IMR-90 (cell line): ENCODE measurements at regions not wholly inside any gene's neighbourhood (a gene's known extent, or its start where the extent isn't known, plus 50 kb on each side); places are given as distances from the start of the nearest gene placed in this dataset.

Experiments
- ATAC-seq: fragments of 200-7000 bp; cut with Tn5 transposase; 2 replicates; pipeline ENCODE4 v1.9.1; 2020; ENCODE audit warnings: low read depth, mild to moderate bottlenecking, moderate library complexity
- BruUV-seq: library from RNA; stranded (reverse); fragments of 400-500 nt; replicated peaks from 2 replicates; lab custom pipeline; 2021; lab: Mats Ljungman, UMichigan
- CTCF ChIA-PET: fragments of 300-600 bp; formaldehyde crosslinking; extraction: SDS; loops from one replicate; lab custom pipeline; 2021; ENCODE audit warnings: antibody characterized with exemption; lab: Yijun Ruan, JAX
- POLR2A ChIA-PET: fragments of 300-600 bp; sonication (Branson Sonifier 250); formaldehyde crosslinking; loops from one replicate; lab custom pipeline; 2022; ENCODE audit warnings: antibody characterized with exemption; ENCODE audit not compliant: unreplicated experiment; lab: Charles Lee
- DNase-seq: peaks from one replicate; pipeline ENCODE4 v3.0.0; 2013
- H2AFZ ChIP-seq: replicated peaks from 2 replicates; pipeline ENCODE3; 2013; ENCODE audit warnings: low read length, mild to moderate bottlenecking; ENCODE audit not compliant: poor library complexity
- H2AK5ac ChIP-seq: 2 replicates; pipeline ENCODE4 v1.6.1; 2013; ENCODE audit warnings: low read depth, low read length, inconsistent platforms
- H2AK9ac ChIP-seq: replicated peaks from 2 replicates; pipeline ENCODE3; 2013; ENCODE audit warnings: mild to moderate bottlenecking, low read depth, low read length, moderate library complexity; ENCODE audit not compliant: poor library complexity
- H2BK120ac ChIP-seq: 2 replicates; pipeline ENCODE4 v1.6.1; 2013; ENCODE audit warnings: low read depth, low read length, inconsistent platforms
- H2BK15ac ChIP-seq: 3 replicates; pipeline ENCODE4 v1.6.1; 2013; ENCODE audit warnings: low read depth, low read length, inconsistent platforms
- H2BK20ac ChIP-seq: 2 replicates; pipeline ENCODE4 v1.6.1; 2013; ENCODE audit warnings: low read depth, mild to moderate bottlenecking, inconsistent platforms, low read length, moderate library complexity
- H2BK5ac ChIP-seq: 2 replicates; pipeline ENCODE4 v1.6.1; 2013; ENCODE audit warnings: mild to moderate bottlenecking, low read depth, low read length, inconsistent platforms; ENCODE audit not compliant: poor library complexity, severe bottlenecking
- H3K14ac ChIP-seq: replicated peaks from 2 replicates; pipeline ENCODE4 v1.6.1; 2013; ENCODE audit warnings: low read depth, low read length, inconsistent platforms
- H3K18ac ChIP-seq: 2 replicates; pipeline ENCODE4 v1.6.1; 2013; ENCODE audit warnings: low read depth, low read length, control low read depth
- H3K23ac ChIP-seq: 2 replicates; pipeline ENCODE4 v1.6.1; 2013; ENCODE audit warnings: low read depth, low read length, inconsistent platforms
- H3K27ac ChIP-seq: 2 replicates; pipeline ENCODE4 v1.5.1; 2013; ENCODE audit warnings: mild to moderate bottlenecking, control low read depth, low read length; ENCODE audit not compliant: insufficient read depth
- H3K27me3 ChIP-seq: 2 replicates; pipeline ENCODE4 v1.6.1; 2013; ENCODE audit warnings: low read length; ENCODE audit not compliant: control insufficient read depth, insufficient read depth
- H3K36me3 ChIP-seq: 2 replicates; pipeline ENCODE4 v1.6.1; 2013; ENCODE audit warnings: low read length, mixed read lengths; ENCODE audit not compliant: control insufficient read depth, insufficient read depth
- H3K4ac ChIP-seq: 2 replicates; pipeline ENCODE4 v1.6.1; 2013; ENCODE audit warnings: low read depth, low read length, inconsistent platforms
- H3K4me1 ChIP-seq: 2 replicates; pipeline ENCODE4 v1.6.1; 2013; ENCODE audit warnings: low read length, mixed read lengths; ENCODE audit not compliant: control insufficient read depth, insufficient read depth
- H3K4me2 ChIP-seq: 2 replicates; pipeline ENCODE4 v1.6.1; 2013; ENCODE audit warnings: low read depth, mild to moderate bottlenecking, control low read depth, low read length, moderate library complexity
- H3K4me3 ChIP-seq: 2 replicates; pipeline ENCODE4 v1.5.1; 2013; ENCODE audit warnings: low read depth, mild to moderate bottlenecking, control low read depth, low read length, moderate library complexity; ENCODE audit not compliant: insufficient read depth
- H3K56ac ChIP-seq: 2 replicates; pipeline ENCODE4 v1.6.1; 2013; ENCODE audit warnings: low read length, inconsistent platforms; ENCODE audit not compliant: insufficient read depth; ENCODE audit errors: extremely low read depth
- H3K79me1 ChIP-seq, 2 experiments: 2 replicates each; pipeline ENCODE4 v1.6.1; 2013; ENCODE audit warnings: low read length in 2 of 2, inconsistent platforms in 1 of 2, low read depth in 1 of 2
- H3K9ac ChIP-seq: 2 replicates; pipeline ENCODE4 v1.6.1; 2013; ENCODE audit warnings: low read depth, low read length, control low read depth
- H3K9me1 ChIP-seq: 2 replicates; pipeline ENCODE4 v1.6.1; 2013; ENCODE audit warnings: low read length, inconsistent platforms; ENCODE audit not compliant: insufficient read depth
- H3K9me3 ChIP-seq: 2 replicates; pipeline ENCODE4 v1.6.1; 2013; ENCODE audit warnings: low read length; ENCODE audit not compliant: control insufficient read depth, insufficient read depth
- H4K20me1 ChIP-seq: 2 replicates; pipeline ENCODE4 v1.6.1; 2013; ENCODE audit warnings: low read length, inconsistent platforms; ENCODE audit not compliant: insufficient read depth
- H4K5ac ChIP-seq: 2 replicates; pipeline ENCODE4 v1.6.1; 2013; ENCODE audit warnings: mild to moderate bottlenecking, low read depth, low read length, control low read depth
- H4K8ac ChIP-seq, 2 experiments: 2 replicates each; pipeline ENCODE4 v1.6.1; 2013; ENCODE audit warnings: low read depth in 2 of 2, low read length in 2 of 2, control low read depth in 1 of 2, inconsistent platforms in 1 of 2
- H4K91ac ChIP-seq: 2 replicates; pipeline ENCODE4 v1.6.1; 2013; ENCODE audit warnings: low read depth, low read length, inconsistent platforms; ENCODE audit not compliant: insufficient read depth
- BHLHE40 ChIP-seq: fragments of 150-350 bp; IDR thresholded peaks from 2 replicates; pipeline ENCODE4 v1.6.1; 2016; ENCODE audit warnings: mild to moderate bottlenecking, low read depth, low read length
- CEBPB ChIP-seq: IDR thresholded peaks from 2 replicates; pipeline ENCODE4 v1.6.1; 2012; ENCODE audit warnings: low read depth, low read length, improper control_type of control experiment
- CHD1 ChIP-seq: IDR thresholded peaks from 2 replicates; pipeline ENCODE4 v1.6.1; 2012; ENCODE audit warnings: low read depth, low read length, improper control_type of control experiment
- CTCF ChIP-seq: conservative IDR thresholded peaks from 2 replicates; pipeline ENCODE4 v1.5.1; 2012; ENCODE audit warnings: mild to moderate bottlenecking, low read depth, low read length, improper control_type of control experiment
- ELK1 ChIP-seq: fragments of 150-350 bp; IDR thresholded peaks from 2 replicates; pipeline ENCODE4 v1.6.1; 2016; ENCODE audit warnings: low read depth, mild to moderate bottlenecking, low read length, moderate library complexity, borderline replicate concordance
- FOS ChIP-seq: fragments of 150-350 bp; IDR thresholded peaks from 2 replicates; pipeline ENCODE4 v1.6.1; 2016; ENCODE audit warnings: low read depth, low read length
- MAFK ChIP-seq: IDR thresholded peaks from 2 replicates; pipeline ENCODE4 v1.6.1; 2012; ENCODE audit warnings: low read depth, low read length, improper control_type of control experiment
- MAZ ChIP-seq: IDR thresholded peaks from 2 replicates; pipeline ENCODE4 v1.6.1; 2012; ENCODE audit warnings: low read depth, mild to moderate bottlenecking, low read length, improper control_type of control experiment, moderate library complexity, borderline replicate concordance
- MXI1 ChIP-seq: IDR thresholded peaks from 2 replicates; pipeline ENCODE4 v1.6.1; 2012; ENCODE audit warnings: low read depth, mild to moderate bottlenecking, low read length, moderate library complexity, borderline replicate concordance
- NFE2L2 ChIP-seq: fragments of 150-350 bp; IDR thresholded peaks from 2 replicates; pipeline ENCODE4 v1.6.1; 2016; ENCODE audit warnings: low read depth, mild to moderate bottlenecking, low read length
- POLR2A ChIP-seq: IDR thresholded peaks from 2 replicates; pipeline ENCODE4 v1.6.1; 2012; ENCODE audit warnings: mild to moderate bottlenecking, low read depth, low read length
- RAD21 ChIP-seq: IDR thresholded peaks from 2 replicates; pipeline ENCODE4 v1.6.1; 2012; ENCODE audit warnings: low read length, improper control_type of control experiment
- RCOR1 ChIP-seq: IDR thresholded peaks from 2 replicates; pipeline ENCODE4 v1.6.1; 2012; ENCODE audit warnings: mild to moderate bottlenecking, low read length, improper control_type of control experiment; ENCODE audit not compliant: insufficient replicate concordance
- RFX5 ChIP-seq: IDR thresholded peaks from 2 replicates; pipeline ENCODE4 v1.8.0; 2012; ENCODE audit warnings: low read depth, mild to moderate bottlenecking, low read length, moderate library complexity
- SMC3 ChIP-seq: fragments of 150-350 bp; IDR thresholded peaks from 2 replicates; pipeline ENCODE4 v1.6.1; 2016; ENCODE audit warnings: low read depth, mild to moderate bottlenecking, antibody characterized with exemption, low read length, moderate library complexity
- USF2 ChIP-seq: fragments of 150-350 bp; IDR thresholded peaks from 2 replicates; pipeline ENCODE4 v1.6.1; 2017; ENCODE audit warnings: mild to moderate bottlenecking, antibody characterized with exemption, low read length, low read depth
- WGBS, 2 experiments: methylation state at CpG; one replicate each; pipeline versions ENCODE4 v1.1.5 to v1.1.7; 2013; ENCODE audit warnings: missing lambda C conversion rate in 2 of 2; ENCODE audit not compliant: insufficient read length in 1 of 2; ENCODE audit errors: extremely low coverage in 2 of 2; 5-methylcytosine and 5-hydroxymethylcytosine counted together
- dilution Hi-C: fragments of 300-500 bp; cut with HindIII; formaldehyde crosslinking; loops from one replicate; pipeline ENCODE4 v1.14.3; 2018; ENCODE audit warnings: low sequenced_read_pairs; ENCODE audit not compliant: unreplicated experiment
- in situ Hi-C: fragments of 300-500 bp; cut with MboI; formaldehyde crosslinking; loops from 3 replicates; pipeline ENCODE4 v1.14.3; 2019; ENCODE audit warnings: low sequenced_read_pairs, inconsistent platforms, mixed read lengths
- intact Hi-C: fragments of 100-400 bp; cut with micrococcal nuclease; formaldehyde crosslinking; loops from 2 replicates; pipeline ENCODE4 v1.10.0; 2022

GRCh38 chr18:55085557-55086285 is 126.5 kb upstream of the CCDC68 start:
- ATAC-seq: no peak
- dilution Hi-C loops: no loop called here
- no TSS peak for BruUV-seq

More at GRCh38 chr18:55085557-55086285, 126.5 kb upstream of the CCDC68 start:
- Histone ChIP-seq H3K23ac (no peak overlapping the region), H3K56ac (no peak overlapping the region), H3K27me3 (peaks cover 7% of the 10 kb centered on the region), H3K4me3 (no peak overlapping the region), H2AFZ (no peak overlapping the region), H3K18ac (no peak overlapping the region), H3K4ac (no peak overlapping the region), H2BK15ac (no peak overlapping the region), H3K14ac (no peak overlapping the region), H2BK5ac (no peak overlapping the region), H2BK20ac (no peak overlapping the region), H3K4me2 (no peak overlapping the region), H2BK120ac (no peak overlapping the region), H3K4me1 (no peaks in the 10 kb centered on the region), H4K5ac (no peak overlapping the region), H3K9ac (no peak overlapping the region), H4K91ac (no peak overlapping the region), H2AK9ac (no peak overlapping the region), H3K9me3 (no peaks in the 10 kb centered on the region), H3K36me3 (no peaks in the 10 kb centered on the region), H3K27ac (no peak overlapping the region), H3K79me1 (no peaks in the 10 kb centered on the region), H2AK5ac (no peak overlapping the region), H3K9me1 (no peaks in the 10 kb centered on the region), H4K8ac (no peak overlapping the region), H4K20me1 (no peaks in the 10 kb centered on the region)
- intact Hi-C loops: no loop called here
- no peak for DNase-seq
- no CpG with 5 or more reads among the region's 4 CpGs for WGBS, 2 experiments
- CTCF ChIA-PET: no interaction called here
- in situ Hi-C loops: no loop called here
- TF ChIP-seq USF2 (no peak), SMC3 (no peak), POLR2A (no peak), FOS (no peak), RFX5 (no peak), CEBPB (no peak), CTCF (no peak), RCOR1 (no peak), CHD1 (no peak), ELK1 (no peak), MXI1 (no peak), RAD21 (no peak), MAFK (no peak), NFE2L2 (no peak), BHLHE40 (no peak), MAZ (no peak)
- POLR2A ChIA-PET: no interaction called here
